WI38 (cell line): ENCODE measurements at regions not wholly inside any gene's neighbourhood (a gene's known extent, or its start where the extent isn't known, plus 50 kb on each side); places are given as distances from the start of the nearest gene placed in this dataset.

Experiments used
- H3K4me3 ChIP-seq: 2 replicates; pipeline ENCODE4 v1.5.1; 2011; ENCODE audit warnings: low read depth, mild to moderate bottlenecking, control low read depth, low read length
- CTCF ChIP-seq: IDR thresholded peaks from 2 replicates; pipeline ENCODE4 v1.5.1; 2012; ENCODE audit warnings: low read depth, mild to moderate bottlenecking, control low read depth, low read length

- no peak overlapping the region for H3K4me3 ChIP-seq
- TF ChIP-seq CTCF: no peak
Measured at GRCh38 chr22:47591016-47591415, 828.6 kb downstream of the TBC1D22A start.

- H3K4me3 ChIP-seq: no peak overlapping the region
- TF ChIP-seq CTCF: no peak
Measured at GRCh38 chr22:47589271-47590250, 827.1 kb downstream of the TBC1D22A start.

GRCh38 chr22:47588578-47588960 is 826.1 kb downstream of the TBC1D22A start:
- H3K4me3 ChIP-seq: no peak overlapping the region
- TF ChIP-seq CTCF: no peak

GRCh38 chr22:47587861-47588577 is 825.6 kb downstream of the TBC1D22A start:
- H3K4me3 ChIP-seq: no peak overlapping the region
- TF ChIP-seq CTCF: no peak

- no peak for TF ChIP-seq CTCF
- H3K4me3 ChIP-seq: no peak overlapping the region
Measured at GRCh38 chr22:47587361-47587760, 824.9 kb downstream of the TBC1D22A start.

- no peak overlapping the region for H3K4me3 ChIP-seq
- TF ChIP-seq CTCF: no peak
Measured at GRCh38 chr22:47586946-47587345, 824.5 kb downstream of the TBC1D22A start.

GRCh38 chr22:47586038-47586437 is 823.6 kb downstream of the TBC1D22A start:
- no peak overlapping the region for H3K4me3 ChIP-seq

More at GRCh38 chr22:47586038-47586437, 823.6 kb downstream of the TBC1D22A start:
- TF ChIP-seq CTCF: no peak
